ENCODE measurements at regions not wholly inside any gene's neighbourhood (a gene's known extent, or its start where the extent isn't known, plus 50 kb on each side); places are given as distances from the start of the nearest gene placed in this dataset.

DNA sequence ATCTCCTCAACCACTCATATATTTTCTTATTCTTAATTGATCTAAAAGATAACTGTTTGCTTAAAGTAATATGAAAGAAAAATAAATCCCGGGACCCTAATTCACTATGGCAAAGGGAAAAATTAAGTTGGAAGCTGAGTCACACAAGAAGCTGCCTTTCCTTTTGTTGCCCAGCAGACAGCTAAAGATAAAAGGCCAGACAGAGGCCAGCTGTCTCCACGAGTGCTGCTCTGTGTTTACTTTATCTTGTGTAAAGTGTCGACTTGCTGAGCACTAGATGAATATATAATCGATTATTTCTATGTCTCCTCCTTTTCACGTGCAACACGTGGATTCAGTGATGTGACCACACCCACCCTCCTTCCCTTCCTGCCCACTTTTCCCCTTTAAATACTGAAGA, 52.8 kb upstream of the NSMCE3 start:
- CTCF ChIA-PET, result no interaction called here
- no peak overlapping the region for H3K27ac Mint-ChIP-seq (ENCODE audit: unreplicated experiment)
- no peaks in the 10 kb centered on the region for H3K36me3 Mint-ChIP-seq (ENCODE audit: insufficient read depth, unreplicated experiment)
- DNase-seq, result no peak
- intact Hi-C loops (cut with micrococcal nuclease; ENCODE audit: unreplicated experiment), result no loop called here
- no peaks in the 10 kb centered on the region for H3K9me3 Mint-ChIP-seq (ENCODE audit: low read depth, unreplicated experiment)
- no peak overlapping the region for H3K4me3 Mint-ChIP-seq (ENCODE audit: low read depth, unreplicated experiment)
- TF ChIP-seq, protein P1, sequence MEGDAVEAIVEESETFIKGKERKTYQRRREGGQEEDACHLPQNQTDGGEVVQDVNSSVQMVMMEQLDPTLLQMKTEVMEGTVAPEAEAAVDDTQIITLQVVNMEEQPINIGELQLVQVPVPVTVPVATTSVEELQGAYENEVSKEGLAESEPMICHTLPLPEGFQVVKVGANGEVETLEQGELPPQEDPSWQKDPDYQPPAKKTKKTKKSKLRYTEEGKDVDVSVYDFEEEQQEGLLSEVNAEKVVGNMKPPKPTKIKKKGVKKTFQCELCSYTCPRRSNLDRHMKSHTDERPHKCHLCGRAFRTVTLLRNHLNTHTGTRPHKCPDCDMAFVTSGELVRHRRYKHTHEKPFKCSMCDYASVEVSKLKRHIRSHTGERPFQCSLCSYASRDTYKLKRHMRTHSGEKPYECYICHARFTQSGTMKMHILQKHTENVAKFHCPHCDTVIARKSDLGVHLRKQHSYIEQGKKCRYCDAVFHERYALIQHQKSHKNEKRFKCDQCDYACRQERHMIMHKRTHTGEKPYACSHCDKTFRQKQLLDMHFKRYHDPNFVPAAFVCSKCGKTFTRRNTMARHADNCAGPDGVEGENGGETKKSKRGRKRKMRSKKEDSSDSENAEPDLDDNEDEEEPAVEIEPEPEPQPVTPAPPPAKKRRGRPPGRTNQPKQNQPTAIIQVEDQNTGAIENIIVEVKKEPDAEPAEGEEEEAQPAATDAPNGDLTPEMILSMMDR (IDR thresholded peaks at IDR 0.05; ENCODE audit: unreplicated experiment), result no peak
- no TSS peak for BruUV-seq (replicated peaks)
- H3K4me1 Mint-ChIP-seq (ENCODE audit: low read depth, unreplicated experiment), result no peaks in the 10 kb centered on the region
- H3K27me3 Mint-ChIP-seq (ENCODE audit: unreplicated experiment), result no peaks in the 10 kb centered on the region

GRCh38 chr15:29320420-29320819, 50.8 kb upstream of the NSMCE3 start:
- CTCF ChIA-PET, result no interaction called here
- H3K9me3 Mint-ChIP-seq (ENCODE audit: low read depth, unreplicated experiment), result no peaks in the 10 kb centered on the region
- BruUV-seq (replicated peaks), result no TSS peak
- no peak overlapping the region for H3K27ac Mint-ChIP-seq (ENCODE audit: unreplicated experiment)
- H3K4me3 Mint-ChIP-seq (ENCODE audit: low read depth, unreplicated experiment), result no peak overlapping the region
- no peak for DNase-seq
- H3K36me3 Mint-ChIP-seq (ENCODE audit: insufficient read depth, unreplicated experiment), result no peaks in the 10 kb centered on the region
- TF ChIP-seq, protein P1 (IDR thresholded peaks at IDR 0.05; ENCODE audit: unreplicated experiment), result no peak
- intact Hi-C loops (cut with micrococcal nuclease; ENCODE audit: unreplicated experiment), result no loop called here
- H3K27me3 Mint-ChIP-seq (ENCODE audit: unreplicated experiment), result no peaks in the 10 kb centered on the region
- H3K4me1 Mint-ChIP-seq (ENCODE audit: low read depth, unreplicated experiment), result no peaks in the 10 kb centered on the region

DNA sequence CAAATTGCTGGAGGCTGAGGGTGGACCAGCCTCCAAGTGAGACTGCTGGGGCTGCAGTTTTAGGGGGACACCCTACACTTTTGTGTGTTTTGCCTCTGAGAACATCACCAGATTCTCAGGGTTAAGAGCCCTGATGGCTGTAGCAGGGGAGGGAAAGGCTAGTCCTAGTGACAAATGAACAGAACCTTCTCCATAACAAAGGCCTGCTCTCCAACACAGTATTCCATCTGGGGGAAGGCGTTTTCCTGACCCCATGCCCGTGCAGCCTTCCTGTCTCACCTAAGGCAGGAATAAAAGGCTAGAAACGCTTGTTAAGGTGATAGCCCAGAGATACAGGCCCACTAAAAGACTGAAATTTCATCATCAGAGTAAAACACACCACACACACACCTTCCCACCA, 50.2 kb upstream of the NSMCE3 start:
- H3K36me3 Mint-ChIP-seq (ENCODE audit: insufficient read depth, unreplicated experiment), result no peaks in the 10 kb centered on the region
- no peaks in the 10 kb centered on the region for H3K27me3 Mint-ChIP-seq (ENCODE audit: unreplicated experiment)
- no peak for DNase-seq
- no peaks in the 10 kb centered on the region for H3K9me3 Mint-ChIP-seq (ENCODE audit: low read depth, unreplicated experiment)
- no peak overlapping the region for H3K27ac Mint-ChIP-seq (ENCODE audit: unreplicated experiment)
- TF ChIP-seq, protein P1 (IDR thresholded peaks at IDR 0.05; ENCODE audit: unreplicated experiment), result no peak
- H3K4me1 Mint-ChIP-seq (ENCODE audit: low read depth, unreplicated experiment), result no peaks in the 10 kb centered on the region
- CTCF ChIA-PET, result no interaction called here
- intact Hi-C loops (cut with micrococcal nuclease; ENCODE audit: unreplicated experiment), result no loop called here
- no TSS peak for BruUV-seq (replicated peaks)
- H3K4me3 Mint-ChIP-seq (ENCODE audit: low read depth, unreplicated experiment), result no peak overlapping the region

Measured in Calu3 (cell line).